HT-29 (cell line): ENCODE measurements at regions not wholly inside any gene's neighbourhood (a gene's known extent, or its start where the extent isn't known, plus 50 kb on each side); places are given as distances from the start of the nearest gene placed in this dataset.

ENCODE experiments used
- DNase-seq: peaks from one replicate; pipeline ENCODE4 v3.0.0-alpha.2; 2015; ENCODE audit warnings: low spot score

GRCh38 chr16:65519402-65519801 is 397.5 kb upstream of the CDH11 start:
- DNase-seq, result no peak

GRCh38 chr16:65515193-65515592 is 393.3 kb upstream of the CDH11 start:
- DNase-seq, result no peak

- DNase-seq, result no peak
These were observed 389.0 kb upstream of the CDH11 start for GRCh38 chr16:65510850-65511249.

GRCh38 chr16:65510241-65510640 is 388.4 kb upstream of the CDH11 start:
- no peak for DNase-seq

- DNase-seq, result no peak
These were observed 387.3 kb upstream of the CDH11 start for GRCh38 chr16:65509172-65509571.

- no peak for DNase-seq
These were observed 379.1 kb upstream of the CDH11 start for GRCh38 chr16:65500919-65501318.

GRCh38 chr16:65500007-65500406 is 378.1 kb upstream of the CDH11 start:
- DNase-seq, result no peak

GRCh38 chr16:65499566-65499965 is 377.7 kb upstream of the CDH11 start:
- DNase-seq, result no peak

- DNase-seq, result no peak
These were observed 375.7 kb upstream of the CDH11 start for GRCh38 chr16:65497571-65497970.

- no peak for DNase-seq
These were observed 373.2 kb upstream of the CDH11 start for GRCh38 chr16:65495106-65495505.

- no peak for DNase-seq
These were observed 372.7 kb upstream of the CDH11 start for GRCh38 chr16:65494609-65495008.

GRCh38 chr16:65494080-65494479 is 372.2 kb upstream of the CDH11 start:
- no peak for DNase-seq

GRCh38 chr16:65490286-65490685 is 368.4 kb upstream of the CDH11 start:
- DNase-seq, result no peak

- no peak for DNase-seq
These were observed 367.7 kb upstream of the CDH11 start for GRCh38 chr16:65489531-65490023.

- no peak for DNase-seq
These were observed 365.4 kb upstream of the CDH11 start for GRCh38 chr16:65487231-65487630.

GRCh38 chr16:65481956-65482355 is 360.1 kb upstream of the CDH11 start:
- no peak for DNase-seq

- no peak for DNase-seq
These were observed 358.6 kb upstream of the CDH11 start for GRCh38 chr16:65480281-65481091.

GRCh38 chr16:65476448-65476955 is 354.6 kb upstream of the CDH11 start:
- no peak for DNase-seq

GRCh38 chr16:65473699-65474098 is 351.8 kb upstream of the CDH11 start:
- no peak for DNase-seq

GRCh38 chr16:65469116-65469515 is 347.3 kb upstream of the CDH11 start:
- no peak for DNase-seq

- no peak for DNase-seq
These were observed 346.3 kb upstream of the CDH11 start for GRCh38 chr16:65468133-65468532.

- DNase-seq, result no peak
These were observed 341.9 kb upstream of the CDH11 start for GRCh38 chr16:65463652-65464260.

- no peak for DNase-seq
These were observed 335.2 kb upstream of the CDH11 start for GRCh38 chr16:65457084-65457483.
